ENCODE measurements at regions not wholly inside any gene's neighbourhood (a gene's known extent, or its start where the extent isn't known, plus 50 kb on each side); places are given as distances from the start of the nearest gene placed in this dataset.

GRCh38 chr2:217606296-217606695 is 396.5 kb downstream of the TNS1 start:
- no peaks in the 10 kb centered on the region for H3K36me3 Mint-ChIP-seq (ENCODE audit: low read depth)
- H3K4me1 Mint-ChIP-seq = peaks cover 18% of the 10 kb centered on the region
- no peak overlapping the region for H3K4me3 Mint-ChIP-seq
- Histone ChIP-seq H3K4me3 (no peak overlapping the region), H3K79me2 (replicated peaks; ENCODE audit: insufficient read depth) (no peaks in the 10 kb centered on the region), H3K36me3 (ENCODE audit: insufficient read depth) (no peaks in the 10 kb centered on the region), H3K4me1 (ENCODE audit: insufficient read depth) (no peaks in the 10 kb centered on the region), H3K9me2 (ENCODE audit: insufficient read depth) (peaks cover 7% of the 10 kb centered on the region; the same call in 1 of the 2 replicates), H3K27ac (ENCODE audit: low read depth) (no peak overlapping the region), H2AFZ (no peak overlapping the region), H3K4me2 (no peak overlapping the region), H4K20me1 (replicated peaks; ENCODE audit: insufficient read depth) (no peaks in the 10 kb centered on the region), H3K27me3 (ENCODE audit: insufficient read depth) (no peaks in the 10 kb centered on the region), H3F3A (replicated peaks; ENCODE audit: low read depth) (no peaks in the 10 kb centered on the region)
- no peak overlapping the region for H3K27ac Mint-ChIP-seq
- no peak for DNase-seq (ENCODE audit: low spot score)
- no peak for ATAC-seq
- H3K9me3 Mint-ChIP-seq = no peaks in the 10 kb centered on the region
- peaks cover 6% of the 10 kb centered on the region for H3K27me3 Mint-ChIP-seq (ENCODE audit: insufficient read depth, low read depth, poor library complexity)
- no peak for TF ChIP-seq ZNF331 (CRISPR knock-in tag; IDR thresholded peaks at IDR 0.05; ENCODE audit: low read depth)
- TF ChIP-seq ETS1 (IDR thresholded peaks at IDR 0.05) = no peak
- TF ChIP-seq JUNB (IDR thresholded peaks at IDR 0.05; ENCODE audit: unreplicated experiment) = no peak
- TF ChIP-seq NANOG (IDR thresholded peaks at IDR 0.05; ENCODE audit: borderline replicate concordance) = no peak
- TF ChIP-seq CTCF (conservative IDR thresholded peaks at IDR 0.05; ENCODE audit: low read depth in 2 of 2) = no peak
- TF ChIP-seq CREB1 (CRISPR knock-in tag; IDR thresholded peaks at IDR 0.05; ENCODE audit: low read depth) = no peak
- no peak for TF ChIP-seq ZNF462 (CRISPR knock-in tag; IDR thresholded peaks at IDR 0.05)
- no peak for TF ChIP-seq EZH2phosphoT487 (IDR thresholded peaks at IDR 0.05; ENCODE audit: unreplicated experiment)
- no peak for TF ChIP-seq STAT1 (IDR thresholded peaks at IDR 0.05; ENCODE audit: unreplicated experiment)
- TF ChIP-seq ZNF114 (CRISPR knock-in tag; IDR thresholded peaks at IDR 0.05) = no peak
